Thyroid gland (tissue), 4 donors: ENCODE measurements at regions not wholly inside any gene's neighbourhood (a gene's known extent, or its start where the extent isn't known, plus 50 kb on each side); places are given as distances from the start of the nearest gene placed in this dataset.

Source experiments
- CTCF ChIP-seq, 6 experiments: fragments of 200-600 bp in 3 of 6; fragments of 450-650 bp in 3 of 6; sonication (generic) in 3 of 6; IDR thresholded peaks; one replicate each; pipeline ENCODE4 v1.5.1; 2016 to 2019; ENCODE audit warnings: antibody characterized with exemption in 6 of 6, mild to moderate bottlenecking in 2 of 6, inconsistent platforms in 1 of 6, moderate library complexity in 1 of 6
- POLR2A ChIP-seq, 2 donors: fragments of 450-650 bp; IDR thresholded peaks; one replicate each; pipeline ENCODE4 v1.6.1; 2017; ENCODE audit warnings: antibody characterized with exemption in 2 of 2, mild to moderate bottlenecking in 2 of 2, moderate library complexity in 1 of 2

GRCh38 chr20:57088436-57088835, 178.0 kb downstream of the BMP7 start:
- TF ChIP-seq CTCF (IDR thresholded peaks at IDR 0.05) (no peak), POLR2A (IDR thresholded peaks at IDR 0.05) (no peak)
